HepG2 (cell line): ENCODE measurements at regions not wholly inside any gene's neighbourhood (a gene's known extent, or its start where the extent isn't known, plus 50 kb on each side); places are given as distances from the start of the nearest gene placed in this dataset.

Experiments
- AGO1 ChIP-seq: fragments of 200-400 bp; formaldehyde crosslinking; IDR thresholded peaks from 2 replicates; pipeline ENCODE4 v1.6.1; 2017; ENCODE audit warnings: mild to moderate bottlenecking, low read depth, low read length, moderate library complexity; ENCODE audit not compliant: poor library complexity, severe bottlenecking
- EP300 ChIP-seq, 3 experiments: sonication (generic) in 1 of 3; formaldehyde crosslinking in 1 of 3; IDR thresholded peaks; 2 replicates each; pipeline versions ENCODE4 v1.5.1 to v1.6.1; 2011 to 2020; ENCODE audit warnings: low read depth in 2 of 3, low read length in 2 of 3, borderline replicate concordance in 1 of 3, improper control_type of control experiment in 1 of 3, mild to moderate bottlenecking in 1 of 3, missing genetic modification reagents in 1 of 3, moderate library complexity in 1 of 3
- GATAD2A ChIP-seq: IDR thresholded peaks from 2 replicates; pipeline ENCODE4 v1.6.1; 2016
- HDAC6 ChIP-seq: fragments of 200-600 bp; sonication (generic); IDR thresholded peaks from 2 replicates; pipeline ENCODE4 v1.7.0; 2017; ENCODE audit warnings: mild to moderate bottlenecking, antibody characterized with exemption, low read length, low read depth
- HHEX ChIP-seq: IDR thresholded peaks from 2 replicates; pipeline ENCODE4 v1.6.1; 2016; ENCODE audit warnings: control low read depth
- HNF4A ChIP-seq: sonication (generic); formaldehyde crosslinking; IDR thresholded peaks from 2 replicates; pipeline ENCODE4 v1.4.0; 2020; ENCODE audit warnings: missing genetic modification reagents
- IKZF1 ChIP-seq: fragments of 450-650 bp; IDR thresholded peaks from 2 replicates; pipeline ENCODE4 v1.7.1; 2016
- NFYB ChIP-seq: sonication (generic); formaldehyde crosslinking; IDR thresholded peaks from 2 replicates; pipeline ENCODE4 v1.4.0; 2020; ENCODE audit warnings: missing genetic modification reagents
- PCBP1 ChIP-seq: fragments of 200-400 bp; formaldehyde crosslinking; IDR thresholded peaks from 2 replicates; pipeline ENCODE4 v1.6.1; 2017; ENCODE audit warnings: mild to moderate bottlenecking, low read depth, low read length, borderline replicate concordance
- RELA ChIP-seq: sonication (generic); formaldehyde crosslinking; IDR thresholded peaks from 2 replicates; pipeline ENCODE4 v1.4.0; 2020; ENCODE audit warnings: missing genetic modification reagents
- RNF2 ChIP-seq: fragments of 450-650 bp; conservative IDR thresholded peaks from 2 replicates; pipeline ENCODE4 v1.6.1; 2016; ENCODE audit warnings: low read depth
- RXRA ChIP-seq: sonication (generic); formaldehyde crosslinking; IDR thresholded peaks from 2 replicates; pipeline ENCODE4 v1.5.1; 2020; ENCODE audit warnings: missing genetic modification reagents
- THAP9 ChIP-seq: sonication (generic); formaldehyde crosslinking; IDR thresholded peaks from 2 replicates; pipeline ENCODE4; 2020; ENCODE audit warnings: missing genetic modification reagents, mild to moderate bottlenecking, borderline replicate concordance
- ZFX ChIP-seq: sonication (generic); formaldehyde crosslinking; IDR thresholded peaks from 2 replicates; pipeline ENCODE4 v1.4.0; 2020; ENCODE audit warnings: mild to moderate bottlenecking, low read depth, missing genetic modification reagents, moderate library complexity
- ZNF546 ChIP-seq: sonication (generic); formaldehyde crosslinking; conservative IDR thresholded peaks from 2 replicates; pipeline ENCODE4 v1.8.1; 2023; ENCODE audit warnings: mild to moderate bottlenecking, missing genetic modification reagents
- ZXDC ChIP-seq: sonication (generic); formaldehyde crosslinking; IDR thresholded peaks from 2 replicates; pipeline ENCODE4 v1.5.0; 2020; ENCODE audit warnings: mild to moderate bottlenecking, missing genetic modification reagents
- TF ChIP-seq, protein P1 (sequence below): IDR thresholded peaks from 2 replicates; pipeline ENCODE4 v1.6.1; 2012; ENCODE audit warnings: low read depth, low read length, improper control_type of control experiment
- TF ChIP-seq, protein P2 (sequence below): sonication (generic); formaldehyde crosslinking; IDR thresholded peaks from 2 replicates; pipeline ENCODE4 v1.5.0; 2020; ENCODE audit warnings: missing genetic modification reagents

- TF ChIP-seq, protein P1, sequence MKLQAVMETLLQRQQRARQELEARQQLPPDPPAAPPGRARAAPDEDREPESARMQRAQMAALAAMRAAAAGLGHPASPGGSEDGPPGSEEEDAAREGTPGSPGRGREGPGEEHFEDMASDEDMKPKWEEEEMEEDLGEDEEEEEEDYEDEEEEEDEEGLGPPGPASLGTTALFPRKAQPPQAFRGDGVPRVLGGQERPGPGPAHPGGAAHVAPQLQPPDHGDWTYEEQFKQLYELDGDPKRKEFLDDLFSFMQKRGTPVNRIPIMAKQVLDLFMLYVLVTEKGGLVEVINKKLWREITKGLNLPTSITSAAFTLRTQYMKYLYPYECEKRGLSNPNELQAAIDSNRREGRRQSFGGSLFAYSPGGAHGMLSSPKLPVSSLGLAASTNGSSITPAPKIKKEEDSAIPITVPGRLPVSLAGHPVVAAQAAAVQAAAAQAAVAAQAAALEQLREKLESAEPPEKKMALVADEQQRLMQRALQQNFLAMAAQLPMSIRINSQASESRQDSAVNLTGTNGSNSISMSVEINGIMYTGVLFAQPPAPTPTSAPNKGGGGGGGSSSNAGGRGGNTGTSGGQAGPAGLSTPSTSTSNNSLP = no peak
- TF ChIP-seq EP300 (IDR thresholded peaks at IDR 0.05; ENCODE audit: low read depth in 2 of 2, low read length in 2 of 2) (peak in 1 of 2 experiments; percentile 30; a peak in 1 of 4 replicates), EP300 (CRISPR knock-in tag; IDR thresholded peaks at IDR 0.05; ENCODE audit: borderline replicate concordance) (no peak), HHEX (CRISPR knock-in tag) (no peak), THAP9 (no peak), AGO1 (no peak), ZNF546 (CRISPR knock-in tag) (no peak), PCBP1 (no peak), GATAD2A (CRISPR knock-in tag) (peak; percentile 67), RXRA (CRISPR knock-in tag) (no peak; the same call in 1 of the 2 replicates), RNF2 (no peak), RELA (no peak), ZFX (CRISPR knock-in tag) (no peak), IKZF1 (no peak), HDAC6 (no peak), NFYB (CRISPR knock-in tag) (no peak), HNF4A (CRISPR knock-in tag) (0 out of 2 replicates have a peak, but pooled peaks have one; percentile 17), ZXDC (CRISPR knock-in tag) (no peak)
- TF ChIP-seq, protein P2, sequence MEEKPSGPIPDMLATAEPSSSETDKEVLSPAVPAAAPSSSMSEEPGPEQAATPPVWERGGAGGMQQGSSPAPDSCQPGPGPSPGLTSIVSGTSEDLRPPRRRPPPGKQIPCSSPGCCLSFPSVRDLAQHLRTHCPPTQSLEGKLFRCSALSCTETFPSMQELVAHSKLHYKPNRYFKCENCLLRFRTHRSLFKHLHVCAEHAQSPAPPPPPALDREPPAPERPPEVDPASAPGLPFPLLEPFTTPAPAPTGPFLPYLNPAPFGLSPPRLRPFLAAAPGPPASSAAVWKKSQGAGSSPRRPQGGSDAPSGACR (CRISPR knock-in tag) = no peak
Observed at GRCh38 chr12:46468160-46468559, 95.6 kb upstream of the SLC38A2 start (continued).
